IMR-90 (cell line): ENCODE measurements at regions not wholly inside any gene's neighbourhood (a gene's known extent, or its start where the extent isn't known, plus 50 kb on each side); places are given as distances from the start of the nearest gene placed in this dataset.

ENCODE experiments used
- ATAC-seq: fragments of 200-7000 bp; cut with Tn5 transposase; 2 replicates; pipeline ENCODE4 v1.9.1; 2020; ENCODE audit warnings: low read depth, mild to moderate bottlenecking, moderate library complexity
- BruUV-seq: library from RNA; stranded (reverse); fragments of 400-500 nt; replicated peaks from 2 replicates; lab custom pipeline; 2021; lab: Mats Ljungman, UMichigan
- CTCF ChIA-PET: fragments of 300-600 bp; formaldehyde crosslinking; extraction: SDS; loops from one replicate; lab custom pipeline; 2021; ENCODE audit warnings: antibody characterized with exemption; lab: Yijun Ruan, JAX
- POLR2A ChIA-PET: fragments of 300-600 bp; sonication (Branson Sonifier 250); formaldehyde crosslinking; loops from one replicate; lab custom pipeline; 2022; ENCODE audit warnings: antibody characterized with exemption; ENCODE audit not compliant: unreplicated experiment; lab: Charles Lee
- DNase-seq: peaks from one replicate; pipeline ENCODE4 v3.0.0; 2013
- H2AFZ ChIP-seq: replicated peaks from 2 replicates; pipeline ENCODE3; 2013; ENCODE audit warnings: low read length, mild to moderate bottlenecking; ENCODE audit not compliant: poor library complexity
- H2AK5ac ChIP-seq: 2 replicates; pipeline ENCODE4 v1.6.1; 2013; ENCODE audit warnings: low read depth, low read length, inconsistent platforms
- H2AK9ac ChIP-seq: replicated peaks from 2 replicates; pipeline ENCODE3; 2013; ENCODE audit warnings: mild to moderate bottlenecking, low read depth, low read length, moderate library complexity; ENCODE audit not compliant: poor library complexity
- H2BK120ac ChIP-seq: 2 replicates; pipeline ENCODE4 v1.6.1; 2013; ENCODE audit warnings: low read depth, low read length, inconsistent platforms
- H2BK15ac ChIP-seq: 3 replicates; pipeline ENCODE4 v1.6.1; 2013; ENCODE audit warnings: low read depth, low read length, inconsistent platforms
- H2BK20ac ChIP-seq: 2 replicates; pipeline ENCODE4 v1.6.1; 2013; ENCODE audit warnings: low read depth, mild to moderate bottlenecking, inconsistent platforms, low read length, moderate library complexity
- H2BK5ac ChIP-seq: 2 replicates; pipeline ENCODE4 v1.6.1; 2013; ENCODE audit warnings: mild to moderate bottlenecking, low read depth, low read length, inconsistent platforms; ENCODE audit not compliant: poor library complexity, severe bottlenecking
- H3K14ac ChIP-seq: replicated peaks from 2 replicates; pipeline ENCODE4 v1.6.1; 2013; ENCODE audit warnings: low read depth, low read length, inconsistent platforms
- H3K18ac ChIP-seq: 2 replicates; pipeline ENCODE4 v1.6.1; 2013; ENCODE audit warnings: low read depth, low read length, control low read depth
- H3K23ac ChIP-seq: 2 replicates; pipeline ENCODE4 v1.6.1; 2013; ENCODE audit warnings: low read depth, low read length, inconsistent platforms
- H3K27ac ChIP-seq: 2 replicates; pipeline ENCODE4 v1.5.1; 2013; ENCODE audit warnings: mild to moderate bottlenecking, control low read depth, low read length; ENCODE audit not compliant: insufficient read depth
- H3K27me3 ChIP-seq: 2 replicates; pipeline ENCODE4 v1.6.1; 2013; ENCODE audit warnings: low read length; ENCODE audit not compliant: control insufficient read depth, insufficient read depth
- H3K36me3 ChIP-seq: 2 replicates; pipeline ENCODE4 v1.6.1; 2013; ENCODE audit warnings: low read length, mixed read lengths; ENCODE audit not compliant: control insufficient read depth, insufficient read depth
- H3K4ac ChIP-seq: 2 replicates; pipeline ENCODE4 v1.6.1; 2013; ENCODE audit warnings: low read depth, low read length, inconsistent platforms
- H3K4me1 ChIP-seq: 2 replicates; pipeline ENCODE4 v1.6.1; 2013; ENCODE audit warnings: low read length, mixed read lengths; ENCODE audit not compliant: control insufficient read depth, insufficient read depth
- H3K4me2 ChIP-seq: 2 replicates; pipeline ENCODE4 v1.6.1; 2013; ENCODE audit warnings: low read depth, mild to moderate bottlenecking, control low read depth, low read length, moderate library complexity
- H3K4me3 ChIP-seq: 2 replicates; pipeline ENCODE4 v1.5.1; 2013; ENCODE audit warnings: low read depth, mild to moderate bottlenecking, control low read depth, low read length, moderate library complexity; ENCODE audit not compliant: insufficient read depth
- H3K56ac ChIP-seq: 2 replicates; pipeline ENCODE4 v1.6.1; 2013; ENCODE audit warnings: low read length, inconsistent platforms; ENCODE audit not compliant: insufficient read depth; ENCODE audit errors: extremely low read depth
- H3K79me1 ChIP-seq, 2 experiments: 2 replicates each; pipeline ENCODE4 v1.6.1; 2013; ENCODE audit warnings: low read length in 2 of 2, inconsistent platforms in 1 of 2, low read depth in 1 of 2
- H3K9ac ChIP-seq: 2 replicates; pipeline ENCODE4 v1.6.1; 2013; ENCODE audit warnings: low read depth, low read length, control low read depth
- H3K9me1 ChIP-seq: 2 replicates; pipeline ENCODE4 v1.6.1; 2013; ENCODE audit warnings: low read length, inconsistent platforms; ENCODE audit not compliant: insufficient read depth
- H3K9me3 ChIP-seq: 2 replicates; pipeline ENCODE4 v1.6.1; 2013; ENCODE audit warnings: low read length; ENCODE audit not compliant: control insufficient read depth, insufficient read depth
- H4K20me1 ChIP-seq: 2 replicates; pipeline ENCODE4 v1.6.1; 2013; ENCODE audit warnings: low read length, inconsistent platforms; ENCODE audit not compliant: insufficient read depth
- H4K5ac ChIP-seq: 2 replicates; pipeline ENCODE4 v1.6.1; 2013; ENCODE audit warnings: mild to moderate bottlenecking, low read depth, low read length, control low read depth
- H4K8ac ChIP-seq, 2 experiments: 2 replicates each; pipeline ENCODE4 v1.6.1; 2013; ENCODE audit warnings: low read depth in 2 of 2, low read length in 2 of 2, control low read depth in 1 of 2, inconsistent platforms in 1 of 2
- H4K91ac ChIP-seq: 2 replicates; pipeline ENCODE4 v1.6.1; 2013; ENCODE audit warnings: low read depth, low read length, inconsistent platforms; ENCODE audit not compliant: insufficient read depth
- CEBPB ChIP-seq: IDR thresholded peaks from 2 replicates; pipeline ENCODE4 v1.6.1; 2012; ENCODE audit warnings: low read depth, low read length, improper control_type of control experiment
- CTCF ChIP-seq: conservative IDR thresholded peaks from 2 replicates; pipeline ENCODE4 v1.5.1; 2012; ENCODE audit warnings: mild to moderate bottlenecking, low read depth, low read length, improper control_type of control experiment
- ELK1 ChIP-seq: fragments of 150-350 bp; IDR thresholded peaks from 2 replicates; pipeline ENCODE4 v1.6.1; 2016; ENCODE audit warnings: low read depth, mild to moderate bottlenecking, low read length, moderate library complexity, borderline replicate concordance
- NFE2L2 ChIP-seq: fragments of 150-350 bp; IDR thresholded peaks from 2 replicates; pipeline ENCODE4 v1.6.1; 2016; ENCODE audit warnings: low read depth, mild to moderate bottlenecking, low read length
- RAD21 ChIP-seq: IDR thresholded peaks from 2 replicates; pipeline ENCODE4 v1.6.1; 2012; ENCODE audit warnings: low read length, improper control_type of control experiment
- RCOR1 ChIP-seq: IDR thresholded peaks from 2 replicates; pipeline ENCODE4 v1.6.1; 2012; ENCODE audit warnings: mild to moderate bottlenecking, low read length, improper control_type of control experiment; ENCODE audit not compliant: insufficient replicate concordance
- WGBS, 2 experiments: methylation state at CpG; one replicate each; pipeline versions ENCODE4 v1.1.5 to v1.1.7; 2013; ENCODE audit warnings: missing lambda C conversion rate in 2 of 2; ENCODE audit not compliant: insufficient read length in 1 of 2; ENCODE audit errors: extremely low coverage in 2 of 2; 5-methylcytosine and 5-hydroxymethylcytosine counted together
- dilution Hi-C: fragments of 300-500 bp; cut with HindIII; formaldehyde crosslinking; loops from one replicate; pipeline ENCODE4 v1.14.3; 2018; ENCODE audit warnings: low sequenced_read_pairs; ENCODE audit not compliant: unreplicated experiment
- in situ Hi-C: fragments of 300-500 bp; cut with MboI; formaldehyde crosslinking; loops from 3 replicates; pipeline ENCODE4 v1.14.3; 2019; ENCODE audit warnings: low sequenced_read_pairs, inconsistent platforms, mixed read lengths
- intact Hi-C: fragments of 100-400 bp; cut with micrococcal nuclease; formaldehyde crosslinking; loops from 2 replicates; pipeline ENCODE4 v1.10.0; 2022

- in situ Hi-C loops = no loop called here
- ATAC-seq = no peak
These were observed 143.4 kb downstream of the KIF26A start for GRCh38 chr14:104281768-104282301.

More at GRCh38 chr14:104281768-104282301, 143.4 kb downstream of the KIF26A start:
- H4K91ac ChIP-seq = no peak overlapping the region
- BruUV-seq = no TSS peak
- no peak overlapping the region for H3K9ac ChIP-seq
- H3K4me2 ChIP-seq = no peak overlapping the region
- TF ChIP-seq RAD21 (no peak), CEBPB (no peak), CTCF (no peak), RCOR1 (no peak), NFE2L2 (no peak), ELK1 (no peak)
- H3K4me1 ChIP-seq = no peaks in the 10 kb centered on the region
- no peak overlapping the region for H2AK5ac ChIP-seq
- no peak overlapping the region for H2BK20ac ChIP-seq
- no peaks in the 10 kb centered on the region for H3K79me1 ChIP-seq
- 45% methylated on average over 2 of the region's 11 CpGs; no CpG with 5 or more reads in 1 of the 2 experiments for WGBS, 2 experiments
- H3K23ac ChIP-seq = no peak overlapping the region
- no peak overlapping the region for H2BK15ac ChIP-seq
- H3K36me3 ChIP-seq = no peaks in the 10 kb centered on the region
- no peaks in the 10 kb centered on the region for H4K20me1 ChIP-seq
- dilution Hi-C loops = no loop called here
- H3K27me3 ChIP-seq = no peaks in the 10 kb centered on the region
- DNase-seq = no peak
- no peak overlapping the region for H3K4me3 ChIP-seq
- H3K4ac ChIP-seq = no peak overlapping the region
- no peak overlapping the region for H4K5ac ChIP-seq
- H3K9me1 ChIP-seq = no peaks in the 10 kb centered on the region
- no peak overlapping the region for H3K14ac ChIP-seq
- ChIA-PET CTCF (no interaction called here), POLR2A (no interaction called here)
- H2BK5ac ChIP-seq = no peak overlapping the region
- no peak overlapping the region for H3K18ac ChIP-seq
- H3K9me3 ChIP-seq = peaks cover 80% of the 10 kb centered on the region
- no peak overlapping the region for H2BK120ac ChIP-seq
- H3K27ac ChIP-seq = no peak overlapping the region
- peak overlapping the region; percentile 21 for H2AFZ ChIP-seq
- H4K8ac ChIP-seq = no peak overlapping the region
- no peak overlapping the region for H2AK9ac ChIP-seq
- H3K56ac ChIP-seq = no peak overlapping the region
- intact Hi-C loops = no loop called here
